Neural cell (in vitro differentiated cells): ENCODE measurements at regions not wholly inside any gene's neighbourhood (a gene's known extent, or its start where the extent isn't known, plus 50 kb on each side); places are given as distances from the start of the nearest gene placed in this dataset.

ENCODE experiments used
- H2AFZ ChIP-seq: fragments of 200-600, 300-800 bp; sonication (generic), shearing (Covaris generic); 2 replicates; pipeline ENCODE4 v1.6.0; 2014; ENCODE audit warnings: low read depth, mild to moderate bottlenecking, antibody characterized with exemption, low read length, moderate library complexity
- H3F3A ChIP-seq: fragments of 200-600 bp; shearing (Covaris generic); 2 replicates; pipeline ENCODE4 v1.6.1; 2016; ENCODE audit warnings: mild to moderate bottlenecking, moderate library complexity, mixed read lengths, antibody characterized with exemption, low read length; ENCODE audit not compliant: insufficient read depth, poor library complexity, severe bottlenecking
- H3K27ac ChIP-seq: fragments of 200-600, 300-800 bp; sonication (generic), shearing (Covaris generic); 2 replicates; pipeline ENCODE4 v1.5.1; 2014; ENCODE audit warnings: mild to moderate bottlenecking, low read length, moderate library complexity
- H3K27me3 ChIP-seq: fragments of 300-800, 200-600 bp; sonication (generic), shearing (Covaris generic); 2 replicates; pipeline ENCODE4 v1.6.0; 2014; ENCODE audit warnings: mild to moderate bottlenecking, low read depth, low read length, moderate library complexity; ENCODE audit not compliant: insufficient read depth
- H3K36me3 ChIP-seq: fragments of 300-800, 200-600 bp; sonication (generic), shearing (Covaris generic); 2 replicates; pipeline ENCODE4 v1.5.1; 2014; ENCODE audit warnings: mild to moderate bottlenecking, antibody characterized with exemption, low read length, moderate library complexity; ENCODE audit not compliant: insufficient read depth
- H3K4me2 ChIP-seq: fragments of 300-800, 200-600 bp; sonication (generic), shearing (Covaris generic); 2 replicates; pipeline ENCODE4 v1.6.0; 2014; ENCODE audit warnings: mild to moderate bottlenecking, low read length
- H3K4me3 ChIP-seq: fragments of 300-800, 200-600 bp; sonication (generic), shearing (Covaris generic); 2 replicates; pipeline ENCODE4 v1.5.1; 2014; ENCODE audit warnings: mild to moderate bottlenecking, low read length, moderate library complexity
- H3K79me2 ChIP-seq: fragments of 200-600 bp; shearing (Covaris generic); replicated peaks from 2 replicates; pipeline ENCODE4 v1.6.0; 2014; ENCODE audit warnings: mild to moderate bottlenecking, low read length, moderate library complexity; ENCODE audit not compliant: insufficient read depth
- H3K9ac ChIP-seq: fragments of 300-800, 200-600 bp; sonication (generic), shearing (Covaris generic); 2 replicates; pipeline ENCODE4 v1.6.1; 2016; ENCODE audit warnings: mild to moderate bottlenecking, low read length, mixed read lengths
- H3K9me2 ChIP-seq: fragments of 200-600 bp; shearing (Covaris generic); 2 replicates; pipeline ENCODE4 v1.6.1; 2016; ENCODE audit warnings: mild to moderate bottlenecking, low read length, mixed read lengths; ENCODE audit not compliant: insufficient read depth
- H3K9me3 ChIP-seq: fragments of 200-600, 300-800 bp; sonication (generic), shearing (Covaris generic); 2 replicates; pipeline ENCODE4 v1.6.1; 2016; ENCODE audit warnings: mild to moderate bottlenecking, mixed run types, low read length, moderate library complexity, mixed read lengths
- H4K20me1 ChIP-seq: fragments of 200-600 bp; shearing (Covaris generic); 2 replicates; pipeline ENCODE4 v1.6.1; 2016; ENCODE audit warnings: mild to moderate bottlenecking, mixed run types; ENCODE audit not compliant: insufficient read depth
- EP300 ChIP-seq: fragments of 450-650 bp; conservative IDR thresholded peaks from 2 replicates; pipeline ENCODE4 v1.6.1; 2014; ENCODE audit warnings: antibody characterized with exemption, mild to moderate bottlenecking, moderate library complexity; ENCODE audit not compliant: poor library complexity, severe bottlenecking
- EZH2 ChIP-seq: fragments of 200-600, 300-800 bp; shearing (Covaris generic), sonication (generic); IDR thresholded peaks from 2 replicates; pipeline ENCODE4 v1.6.1; 2014; ENCODE audit warnings: antibody characterized with exemption, low read length, borderline replicate concordance, mild to moderate bottlenecking; ENCODE audit not compliant: insufficient read depth, poor library complexity, severe bottlenecking
- MXI1 ChIP-seq: fragments of 450-650 bp; conservative IDR thresholded peaks from 2 replicates; pipeline ENCODE4 v1.6.1; 2014; ENCODE audit warnings: antibody characterized with exemption, mild to moderate bottlenecking; ENCODE audit not compliant: poor library complexity, severe bottlenecking
- POLR2AphosphoS5 ChIP-seq: IDR thresholded peaks from 2 replicates; pipeline ENCODE4 v1.6.1; 2012
- RAD21 ChIP-seq: fragments of 450-650 bp; conservative IDR thresholded peaks from 2 replicates; pipeline ENCODE4 v1.6.1; 2014; ENCODE audit warnings: antibody characterized with exemption, mild to moderate bottlenecking, moderate library complexity
- SMC3 ChIP-seq: fragments of 450-650 bp; conservative IDR thresholded peaks from 2 replicates; pipeline ENCODE4 v1.6.1; 2014; ENCODE audit warnings: antibody characterized with exemption, mild to moderate bottlenecking, moderate library complexity; ENCODE audit not compliant: poor library complexity
- TAF1 ChIP-seq: IDR thresholded peaks from 2 replicates; pipeline ENCODE4 v1.6.1; 2012; ENCODE audit warnings: low read depth
- TF ChIP-seq, protein P1 (sequence below): fragments of 450-650 bp; IDR thresholded peaks from 2 replicates; pipeline ENCODE4 v1.5.1; 2014; ENCODE audit warnings: antibody characterized with exemption, mild to moderate bottlenecking, moderate library complexity; ENCODE audit not compliant: poor library complexity, severe bottlenecking
- TF ChIP-seq, protein P2 (sequence below): IDR thresholded peaks from 2 replicates; pipeline ENCODE4 v1.6.1; 2012; ENCODE audit warnings: borderline replicate concordance

DNA sequence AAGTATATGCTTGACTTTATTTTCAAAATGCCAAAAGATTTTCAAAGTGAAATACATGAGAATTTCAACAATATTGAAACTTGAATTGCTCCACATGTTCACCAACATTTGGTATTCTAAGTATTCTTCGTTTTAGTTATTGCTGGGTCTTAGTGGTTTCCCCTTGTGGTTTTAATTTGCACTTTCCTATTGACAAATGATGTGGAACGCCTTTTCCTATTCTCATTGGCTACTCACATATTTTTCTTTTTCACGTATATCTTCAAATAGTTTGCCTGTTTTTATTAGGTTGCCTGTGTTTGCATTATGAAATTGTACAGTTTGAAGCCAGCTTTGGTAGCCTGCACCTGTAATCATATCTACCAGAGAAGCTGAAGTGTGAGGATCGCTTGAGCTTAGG is 405.7 kb upstream of the IRX2 start:
- H4K20me1 ChIP-seq: no peaks in the 10 kb centered on the region
- no peak overlapping the region for H3K4me2 ChIP-seq
- no peak overlapping the region for H3K27ac ChIP-seq
- no peaks in the 10 kb centered on the region for H3K27me3 ChIP-seq
- no peaks in the 10 kb centered on the region for H3F3A ChIP-seq
- TF ChIP-seq TAF1 (no peak), POLR2AphosphoS5 (no peak), EP300 (no peak), SMC3 (no peak), EZH2 (no peak), MXI1 (no peak)
- TF ChIP-seq, protein P1, sequence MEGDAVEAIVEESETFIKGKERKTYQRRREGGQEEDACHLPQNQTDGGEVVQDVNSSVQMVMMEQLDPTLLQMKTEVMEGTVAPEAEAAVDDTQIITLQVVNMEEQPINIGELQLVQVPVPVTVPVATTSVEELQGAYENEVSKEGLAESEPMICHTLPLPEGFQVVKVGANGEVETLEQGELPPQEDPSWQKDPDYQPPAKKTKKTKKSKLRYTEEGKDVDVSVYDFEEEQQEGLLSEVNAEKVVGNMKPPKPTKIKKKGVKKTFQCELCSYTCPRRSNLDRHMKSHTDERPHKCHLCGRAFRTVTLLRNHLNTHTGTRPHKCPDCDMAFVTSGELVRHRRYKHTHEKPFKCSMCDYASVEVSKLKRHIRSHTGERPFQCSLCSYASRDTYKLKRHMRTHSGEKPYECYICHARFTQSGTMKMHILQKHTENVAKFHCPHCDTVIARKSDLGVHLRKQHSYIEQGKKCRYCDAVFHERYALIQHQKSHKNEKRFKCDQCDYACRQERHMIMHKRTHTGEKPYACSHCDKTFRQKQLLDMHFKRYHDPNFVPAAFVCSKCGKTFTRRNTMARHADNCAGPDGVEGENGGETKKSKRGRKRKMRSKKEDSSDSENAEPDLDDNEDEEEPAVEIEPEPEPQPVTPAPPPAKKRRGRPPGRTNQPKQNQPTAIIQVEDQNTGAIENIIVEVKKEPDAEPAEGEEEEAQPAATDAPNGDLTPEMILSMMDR: no peak
- H2AFZ ChIP-seq: no peak overlapping the region
- H3K4me3 ChIP-seq: no peak overlapping the region
- no peaks in the 10 kb centered on the region for H3K36me3 ChIP-seq
- no peak overlapping the region for H3K9ac ChIP-seq
- no peaks in the 10 kb centered on the region for H3K9me3 ChIP-seq
- H3K79me2 ChIP-seq: no peaks in the 10 kb centered on the region
- no peaks in the 10 kb centered on the region for H3K9me2 ChIP-seq

DNA sequence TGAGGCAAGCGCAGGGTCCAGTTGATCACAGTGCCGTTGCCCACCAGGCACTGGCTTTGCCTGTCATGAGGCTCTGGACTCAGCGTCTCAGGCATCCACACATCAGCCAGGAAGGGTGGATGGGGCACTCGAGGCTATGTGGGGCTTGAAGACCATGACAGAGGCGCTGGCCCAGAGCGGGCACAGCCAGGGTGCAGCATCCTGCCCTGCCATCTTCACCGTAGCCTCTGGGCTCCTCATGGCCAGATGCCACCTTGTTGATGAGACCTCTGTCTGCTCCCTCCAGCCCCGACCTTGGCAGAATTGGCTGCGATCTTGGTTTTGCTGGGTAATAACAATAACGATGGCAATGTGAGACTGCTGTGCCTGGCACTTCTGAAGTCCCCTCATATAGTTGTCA is 404.2 kb upstream of the IRX2 start:
- H3K9me3 ChIP-seq: no peaks in the 10 kb centered on the region
- no peaks in the 10 kb centered on the region for H3K27me3 ChIP-seq
- H3K79me2 ChIP-seq: no peaks in the 10 kb centered on the region
- no peak overlapping the region for H3K4me2 ChIP-seq
- H3K9ac ChIP-seq: no peak overlapping the region
- no peaks in the 10 kb centered on the region for H3K9me2 ChIP-seq
- no peak overlapping the region for H3K27ac ChIP-seq
- H3K36me3 ChIP-seq: no peaks in the 10 kb centered on the region
- no peak overlapping the region for H2AFZ ChIP-seq
- TF ChIP-seq, protein P1: no peak
- TF ChIP-seq POLR2AphosphoS5: no peak
- TF ChIP-seq MXI1: no peak
- TF ChIP-seq SMC3: no peak
- no peak for TF ChIP-seq TAF1
- no peak for TF ChIP-seq EZH2
- no peak for TF ChIP-seq RAD21
- TF ChIP-seq EP300: no peak
- TF ChIP-seq, protein P2, sequence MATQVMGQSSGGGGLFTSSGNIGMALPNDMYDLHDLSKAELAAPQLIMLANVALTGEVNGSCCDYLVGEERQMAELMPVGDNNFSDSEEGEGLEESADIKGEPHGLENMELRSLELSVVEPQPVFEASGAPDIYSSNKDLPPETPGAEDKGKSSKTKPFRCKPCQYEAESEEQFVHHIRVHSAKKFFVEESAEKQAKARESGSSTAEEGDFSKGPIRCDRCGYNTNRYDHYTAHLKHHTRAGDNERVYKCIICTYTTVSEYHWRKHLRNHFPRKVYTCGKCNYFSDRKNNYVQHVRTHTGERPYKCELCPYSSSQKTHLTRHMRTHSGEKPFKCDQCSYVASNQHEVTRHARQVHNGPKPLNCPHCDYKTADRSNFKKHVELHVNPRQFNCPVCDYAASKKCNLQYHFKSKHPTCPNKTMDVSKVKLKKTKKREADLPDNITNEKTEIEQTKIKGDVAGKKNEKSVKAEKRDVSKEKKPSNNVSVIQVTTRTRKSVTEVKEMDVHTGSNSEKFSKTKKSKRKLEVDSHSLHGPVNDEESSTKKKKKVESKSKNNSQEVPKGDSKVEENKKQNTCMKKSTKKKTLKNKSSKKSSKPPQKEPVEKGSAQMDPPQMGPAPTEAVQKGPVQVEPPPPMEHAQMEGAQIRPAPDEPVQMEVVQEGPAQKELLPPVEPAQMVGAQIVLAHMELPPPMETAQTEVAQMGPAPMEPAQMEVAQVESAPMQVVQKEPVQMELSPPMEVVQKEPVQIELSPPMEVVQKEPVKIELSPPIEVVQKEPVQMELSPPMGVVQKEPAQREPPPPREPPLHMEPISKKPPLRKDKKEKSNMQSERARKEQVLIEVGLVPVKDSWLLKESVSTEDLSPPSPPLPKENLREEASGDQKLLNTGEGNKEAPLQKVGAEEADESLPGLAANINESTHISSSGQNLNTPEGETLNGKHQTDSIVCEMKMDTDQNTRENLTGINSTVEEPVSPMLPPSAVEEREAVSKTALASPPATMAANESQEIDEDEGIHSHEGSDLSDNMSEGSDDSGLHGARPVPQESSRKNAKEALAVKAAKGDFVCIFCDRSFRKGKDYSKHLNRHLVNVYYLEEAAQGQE: no peak
- no peaks in the 10 kb centered on the region for H4K20me1 ChIP-seq
- no peak overlapping the region for H3K4me3 ChIP-seq
- H3F3A ChIP-seq: no peaks in the 10 kb centered on the region
